ENCODE measurements at regions not wholly inside any gene's neighbourhood (a gene's known extent, or its start where the extent isn't known, plus 50 kb on each side); places are given as distances from the start of the nearest gene placed in this dataset.

GRCh38 chr13:76795701-76796695, 90.2 kb downstream of the KCTD12 start:
- DNase-seq (ENCODE audit: extremely low read depth, low read depth, low spot score): no peak

GRCh38 chr13:76792731-76793347, 93.4 kb downstream of the KCTD12 start:
- DNase-seq (ENCODE audit: extremely low read depth, low read depth, low spot score): no peak

- no peak for DNase-seq (ENCODE audit: extremely low read depth, low read depth, low spot score)
Measured at GRCh38 chr13:76790980-76791819, 95.0 kb downstream of the KCTD12 start.

- DNase-seq (ENCODE audit: extremely low read depth, low read depth, low spot score): no peak
Measured at GRCh38 chr13:76790526-76790925, 95.7 kb downstream of the KCTD12 start.

GRCh38 chr13:76783798-76784197, 102.4 kb downstream of the KCTD12 start:
- DNase-seq (ENCODE audit: extremely low read depth, low read depth, low spot score): no peak

- DNase-seq (ENCODE audit: extremely low read depth, low read depth, low spot score): no peak
Measured at GRCh38 chr13:76778853-76779252, 107.4 kb downstream of the KCTD12 start.

GRCh38 chr13:76777096-76777495, 109.1 kb downstream of the KCTD12 start:
- DNase-seq (ENCODE audit: extremely low read depth, low read depth, low spot score): no peak

GRCh38 chr13:76775088-76775740, 111.0 kb downstream of the KCTD12 start:
- no peak for DNase-seq (ENCODE audit: extremely low read depth, low read depth, low spot score)

- DNase-seq (ENCODE audit: extremely low read depth, low read depth, low spot score): no peak
Measured at GRCh38 chr13:76773448-76774094, 112.6 kb downstream of the KCTD12 start.

GRCh38 chr13:76772241-76772640, 114.0 kb downstream of the KCTD12 start:
- no peak for DNase-seq (ENCODE audit: extremely low read depth, low read depth, low spot score)

- DNase-seq (ENCODE audit: extremely low read depth, low read depth, low spot score): no peak
Measured at GRCh38 chr13:76769271-76769791, 116.9 kb downstream of the KCTD12 start.

GRCh38 chr13:76768384-76768783, 117.8 kb downstream of the KCTD12 start:
- no peak for DNase-seq (ENCODE audit: extremely low read depth, low read depth, low spot score)

GRCh38 chr13:76764916-76765315, 121.3 kb downstream of the KCTD12 start:
- DNase-seq (ENCODE audit: extremely low read depth, low read depth, low spot score): no peak

- peak; percentile 25 for DNase-seq (ENCODE audit: extremely low read depth, low read depth, low spot score)
Measured at GRCh38 chr13:76764429-76764828, 121.8 kb downstream of the KCTD12 start.

GRCh38 chr13:76762721-76763120, 123.5 kb downstream of the KCTD12 start:
- no peak for DNase-seq (ENCODE audit: extremely low read depth, low read depth, low spot score)

GRCh38 chr13:76759877-76760276, 126.3 kb downstream of the KCTD12 start:
- DNase-seq (ENCODE audit: extremely low read depth, low read depth, low spot score): no peak

- no peak for DNase-seq (ENCODE audit: extremely low read depth, low read depth, low spot score)
Measured at GRCh38 chr13:76758738-76759137, 127.5 kb downstream of the KCTD12 start.

- no peak for DNase-seq (ENCODE audit: extremely low read depth, low read depth, low spot score)
Measured at GRCh38 chr13:76758257-76758656, 127.9 kb downstream of the KCTD12 start.

GRCh38 chr13:76756451-76756850, 129.8 kb downstream of the KCTD12 start:
- DNase-seq (ENCODE audit: extremely low read depth, low read depth, low spot score): no peak

- peak; percentile 89 for DNase-seq (ENCODE audit: extremely low read depth, low read depth, low spot score)
Measured at GRCh38 chr13:76754414-76754813, 131.8 kb downstream of the KCTD12 start.

Data from glomerular endothelial cell (primary cell).